Smooth muscle cell (in vitro differentiated cells): ENCODE measurements at regions not wholly inside any gene's neighbourhood (a gene's known extent, or its start where the extent isn't known, plus 50 kb on each side); places are given as distances from the start of the nearest gene placed in this dataset.

Experiments used
- DNase-seq: peaks from one replicate; lab custom pipeline; 2025; ENCODE audit not compliant: unreplicated experiment; lab: John Stamatoyannopoulos, UW
- H2AFZ ChIP-seq: fragments of 200-600 bp; sonication (generic); 2 replicates; pipeline ENCODE4 v1.6.0; 2016; ENCODE audit warnings: antibody characterized with exemption, low read depth, mild to moderate bottlenecking
- H3F3A ChIP-seq: fragments of 200-600 bp; sonication (generic); 2 replicates; pipeline ENCODE4 v1.6.0; 2017; ENCODE audit warnings: antibody characterized with exemption, low read depth
- H3K27ac ChIP-seq: fragments of 200-600 bp; sonication (generic); 2 replicates; pipeline ENCODE4 v1.5.1; 2016; ENCODE audit warnings: low read depth, mild to moderate bottlenecking
- H3K27me3 ChIP-seq: fragments of 200-600 bp; sonication (generic); 2 replicates; pipeline ENCODE4 v1.6.1; 2016; ENCODE audit warnings: low read depth, mild to moderate bottlenecking
- H3K36me3 ChIP-seq: fragments of 200-600 bp; sonication (generic); 2 replicates; pipeline ENCODE4 v1.5.1; 2016; ENCODE audit warnings: low read depth
- H3K4me1 ChIP-seq: fragments of 200-600 bp; sonication (generic); 2 replicates; pipeline ENCODE4 v1.5.1; 2016; ENCODE audit warnings: low read depth
- H3K4me2 ChIP-seq: fragments of 200-600 bp; sonication (generic); 2 replicates; pipeline ENCODE4 v1.6.0; 2016; ENCODE audit warnings: mild to moderate bottlenecking
- H3K4me3 ChIP-seq: fragments of 200-600 bp; sonication (generic); 2 replicates; pipeline ENCODE4 v1.5.1; 2016; ENCODE audit warnings: mild to moderate bottlenecking
- H3K79me2 ChIP-seq: fragments of 200-600 bp; sonication (generic); 2 replicates; pipeline ENCODE4 v1.6.0; 2016; ENCODE audit warnings: low read depth, mild to moderate bottlenecking
- H3K9ac ChIP-seq: fragments of 200-600 bp; sonication (generic); 2 replicates; pipeline ENCODE4 v1.6.0; 2016; ENCODE audit warnings: low read depth
- H3K9me3 ChIP-seq: fragments of 200-600 bp; sonication (generic); replicated peaks from 2 replicates; pipeline ENCODE4 v1.5.1; 2016; ENCODE audit warnings: low read depth
- H4K20me1 ChIP-seq: fragments of 200-600 bp; sonication (generic); 2 replicates; pipeline ENCODE4 v1.6.0; 2016; ENCODE audit warnings: low read depth
- WGBS: methylation state at CpG from one replicate; pipeline ENCODE4 v1.1.7; 2016; ENCODE audit warnings: low lambda C conversion rate; 5-methylcytosine and 5-hydroxymethylcytosine counted together
- TF ChIP-seq, protein P1 (sequence below): fragments of 200-600 bp; sonication (generic); IDR thresholded peaks from 2 replicates; pipeline ENCODE4 v1.5.1; 2017; ENCODE audit warnings: borderline replicate concordance, mild to moderate bottlenecking, antibody characterized with exemption; ENCODE audit not compliant: insufficient read depth, poor library complexity, severe bottlenecking

- H3K27me3 ChIP-seq, result no peaks in the 10 kb centered on the region
- WGBS, result 14% methylated on average over 1 of the region's 1 CpG
- H3K36me3 ChIP-seq, result no peaks in the 10 kb centered on the region
- H3K27ac ChIP-seq, result peak overlapping the region; percentile 66
- no peaks in the 10 kb centered on the region for H3K9me3 ChIP-seq
- no peak for DNase-seq
- H4K20me1 ChIP-seq, result no peaks in the 10 kb centered on the region
- no peak overlapping the region for H3K4me2 ChIP-seq
- no peaks in the 10 kb centered on the region for H3K79me2 ChIP-seq
- no peak overlapping the region for H2AFZ ChIP-seq
- no peaks in the 10 kb centered on the region for H3F3A ChIP-seq
- peaks cover 4% of the 10 kb centered on the region for H3K4me1 ChIP-seq
- no peak overlapping the region for H3K4me3 ChIP-seq
- H3K9ac ChIP-seq, result no peak overlapping the region
- TF ChIP-seq, protein P1, sequence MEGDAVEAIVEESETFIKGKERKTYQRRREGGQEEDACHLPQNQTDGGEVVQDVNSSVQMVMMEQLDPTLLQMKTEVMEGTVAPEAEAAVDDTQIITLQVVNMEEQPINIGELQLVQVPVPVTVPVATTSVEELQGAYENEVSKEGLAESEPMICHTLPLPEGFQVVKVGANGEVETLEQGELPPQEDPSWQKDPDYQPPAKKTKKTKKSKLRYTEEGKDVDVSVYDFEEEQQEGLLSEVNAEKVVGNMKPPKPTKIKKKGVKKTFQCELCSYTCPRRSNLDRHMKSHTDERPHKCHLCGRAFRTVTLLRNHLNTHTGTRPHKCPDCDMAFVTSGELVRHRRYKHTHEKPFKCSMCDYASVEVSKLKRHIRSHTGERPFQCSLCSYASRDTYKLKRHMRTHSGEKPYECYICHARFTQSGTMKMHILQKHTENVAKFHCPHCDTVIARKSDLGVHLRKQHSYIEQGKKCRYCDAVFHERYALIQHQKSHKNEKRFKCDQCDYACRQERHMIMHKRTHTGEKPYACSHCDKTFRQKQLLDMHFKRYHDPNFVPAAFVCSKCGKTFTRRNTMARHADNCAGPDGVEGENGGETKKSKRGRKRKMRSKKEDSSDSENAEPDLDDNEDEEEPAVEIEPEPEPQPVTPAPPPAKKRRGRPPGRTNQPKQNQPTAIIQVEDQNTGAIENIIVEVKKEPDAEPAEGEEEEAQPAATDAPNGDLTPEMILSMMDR, result no peak
These were observed 312.0 kb upstream of the MSX2 start for GRCh38 chr5:174412374-174412773.

DNA sequence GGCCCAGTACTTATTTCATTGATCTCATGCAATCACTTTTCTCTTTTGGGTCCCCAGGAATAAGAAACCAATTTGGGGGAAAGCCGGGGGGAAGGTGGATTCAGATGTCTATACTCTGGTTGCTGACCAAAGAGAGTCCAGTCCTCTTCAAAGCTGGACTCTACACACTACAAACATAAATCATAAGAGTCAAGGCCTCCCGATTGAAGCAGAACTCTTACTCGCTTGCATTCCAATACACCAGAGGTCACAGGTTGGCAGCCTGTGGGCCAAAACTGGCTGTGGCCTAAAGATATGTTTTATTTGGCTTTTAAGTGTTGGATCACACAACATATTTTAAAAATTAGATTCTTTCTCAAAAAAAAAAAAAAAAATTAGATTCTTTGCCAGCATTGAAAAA, 311.4 kb upstream of the MSX2 start:
- Histone ChIP-seq H4K20me1 (no peaks in the 10 kb centered on the region), H3K9ac (no peak overlapping the region), H3K79me2 (no peaks in the 10 kb centered on the region), H3K4me2 (no peak overlapping the region), H2AFZ (no peak overlapping the region), H3K27me3 (no peaks in the 10 kb centered on the region), H3F3A (no peaks in the 10 kb centered on the region), H3K4me1 (peaks cover 4% of the 10 kb centered on the region), H3K27ac (peak overlapping the region; percentile 66), H3K4me3 (no peak overlapping the region), H3K9me3 (no peaks in the 10 kb centered on the region), H3K36me3 (no peaks in the 10 kb centered on the region)
- DNase-seq, result no peak
- TF ChIP-seq, protein P1, result no peak
- WGBS, result 75% methylated on average over 3 of the region's 3 CpGs

- TF ChIP-seq, protein P1, result no peak
- Histone ChIP-seq H2AFZ (no peak overlapping the region), H3K36me3 (no peaks in the 10 kb centered on the region), H3K4me2 (no peak overlapping the region), H3K27me3 (no peaks in the 10 kb centered on the region), H3K9me3 (no peaks in the 10 kb centered on the region), H3K27ac (peak overlapping the region; percentile 71), H3K4me1 (peaks cover 4% of the 10 kb centered on the region), H3K4me3 (no peak overlapping the region), H3K9ac (no peak overlapping the region), H3F3A (no peaks in the 10 kb centered on the region), H3K79me2 (no peaks in the 10 kb centered on the region), H4K20me1 (no peaks in the 10 kb centered on the region)
- no peak for DNase-seq
- 55% methylated on average over 10 of the region's 10 CpGs for WGBS
These were observed 310.6 kb upstream of the MSX2 start for GRCh38 chr5:174413567-174414314.

DNA sequence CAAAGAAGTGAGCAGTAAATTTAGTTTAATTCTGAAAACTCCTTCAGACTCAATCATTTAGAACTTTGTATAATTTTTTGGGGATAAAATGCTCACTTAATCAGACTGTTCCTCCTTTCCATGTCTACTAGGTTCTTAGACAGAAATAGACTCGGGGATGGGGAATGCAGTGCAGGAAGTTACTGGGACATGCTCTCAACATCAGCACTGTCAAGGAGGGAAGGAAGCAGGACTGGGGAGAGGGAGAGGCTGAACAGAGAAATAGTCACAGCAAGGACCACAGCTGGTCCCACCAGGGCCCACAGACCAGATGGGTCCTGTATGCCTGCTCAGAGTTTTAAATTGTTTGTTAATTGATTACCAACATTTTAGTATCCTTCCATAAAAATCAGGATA, 310.1 kb upstream of the MSX2 start:
- WGBS, result 7% methylated on average over 1 of the region's 1 CpG
- H3K36me3 ChIP-seq, result no peaks in the 10 kb centered on the region

More for the DNA sequence above, 310.1 kb upstream of the MSX2 start:
- Histone ChIP-seq H2AFZ (no peak overlapping the region), H3K4me2 (no peak overlapping the region), H3K4me1 (peaks cover 4% of the 10 kb centered on the region), H3K27me3 (no peaks in the 10 kb centered on the region), H3K9me3 (no peaks in the 10 kb centered on the region), H4K20me1 (no peaks in the 10 kb centered on the region), H3K79me2 (no peaks in the 10 kb centered on the region), H3F3A (no peaks in the 10 kb centered on the region), H3K27ac (peak overlapping the region; percentile 71), H3K9ac (no peak overlapping the region), H3K4me3 (no peak overlapping the region)
- DNase-seq, result no peak
- TF ChIP-seq, protein P1, result no peak
